Sigmoid colon (tissue), 4 donors: ENCODE measurements at regions not wholly inside any gene's neighbourhood (a gene's known extent, or its start where the extent isn't known, plus 50 kb on each side); places are given as distances from the start of the nearest gene placed in this dataset.

Experiments
- EP300 ChIP-seq, 4 donors: sonication (generic); formaldehyde crosslinking; IDR thresholded peaks; one replicate each; pipeline ENCODE4 v1.6.1; 2017; ENCODE audit warnings: antibody characterized with exemption in 4 of 4
- POLR2A ChIP-seq, 2 donors: fragments of 450-650 bp; IDR thresholded peaks; one replicate each; pipeline ENCODE4 v1.6.1; 2016; ENCODE audit warnings: antibody characterized with exemption in 2 of 2, mild to moderate bottlenecking in 2 of 2, moderate library complexity in 2 of 2
- POLR2AphosphoS5 ChIP-seq, 4 donors: sonication (generic); formaldehyde crosslinking; IDR thresholded peaks; one replicate each; pipeline ENCODE4 v1.6.1; 2017; ENCODE audit warnings: antibody characterized with exemption in 4 of 4
- TF ChIP-seq, protein P1 (sequence below), 4 experiments: fragments of 450-650 bp in 3 of 4; fragments of 200-600 bp in 1 of 4; IDR thresholded peaks; one replicate each; pipeline ENCODE4 v1.5.1; 2016 to 2019; ENCODE audit warnings: antibody characterized with exemption in 4 of 4, mild to moderate bottlenecking in 3 of 4, moderate library complexity in 2 of 4

DNA sequence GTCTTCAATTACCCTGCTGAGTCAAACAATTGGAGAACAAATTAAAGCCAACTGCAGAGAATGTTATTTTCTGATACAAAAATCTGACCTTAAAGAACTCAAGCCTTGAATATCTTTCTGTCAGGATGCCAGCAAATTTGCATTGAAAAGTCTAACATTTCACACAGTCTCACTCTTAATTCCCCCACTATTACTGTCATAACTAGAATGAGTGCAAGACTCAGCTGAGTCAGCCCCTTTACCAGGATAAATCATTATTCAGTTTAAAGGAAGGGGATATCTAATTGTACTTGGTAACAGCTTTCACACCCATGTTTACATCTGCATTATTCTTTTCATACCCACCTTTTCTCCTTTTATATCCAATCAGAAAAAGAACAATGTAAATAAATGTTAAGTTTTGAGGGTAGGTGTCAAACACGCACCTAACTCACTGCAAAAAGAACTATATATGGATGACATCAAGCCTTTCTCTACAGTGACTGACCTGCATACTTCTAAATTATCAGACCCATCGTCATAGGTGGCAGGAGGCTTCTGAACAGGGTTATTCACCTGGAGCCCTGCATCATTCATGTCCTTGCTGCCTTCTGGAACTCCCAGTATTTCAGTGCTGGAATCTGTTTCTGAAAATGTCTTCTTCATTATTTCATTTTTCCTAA lies 117.4 kb downstream of the TMA16 start:
- TF ChIP-seq, protein P1, sequence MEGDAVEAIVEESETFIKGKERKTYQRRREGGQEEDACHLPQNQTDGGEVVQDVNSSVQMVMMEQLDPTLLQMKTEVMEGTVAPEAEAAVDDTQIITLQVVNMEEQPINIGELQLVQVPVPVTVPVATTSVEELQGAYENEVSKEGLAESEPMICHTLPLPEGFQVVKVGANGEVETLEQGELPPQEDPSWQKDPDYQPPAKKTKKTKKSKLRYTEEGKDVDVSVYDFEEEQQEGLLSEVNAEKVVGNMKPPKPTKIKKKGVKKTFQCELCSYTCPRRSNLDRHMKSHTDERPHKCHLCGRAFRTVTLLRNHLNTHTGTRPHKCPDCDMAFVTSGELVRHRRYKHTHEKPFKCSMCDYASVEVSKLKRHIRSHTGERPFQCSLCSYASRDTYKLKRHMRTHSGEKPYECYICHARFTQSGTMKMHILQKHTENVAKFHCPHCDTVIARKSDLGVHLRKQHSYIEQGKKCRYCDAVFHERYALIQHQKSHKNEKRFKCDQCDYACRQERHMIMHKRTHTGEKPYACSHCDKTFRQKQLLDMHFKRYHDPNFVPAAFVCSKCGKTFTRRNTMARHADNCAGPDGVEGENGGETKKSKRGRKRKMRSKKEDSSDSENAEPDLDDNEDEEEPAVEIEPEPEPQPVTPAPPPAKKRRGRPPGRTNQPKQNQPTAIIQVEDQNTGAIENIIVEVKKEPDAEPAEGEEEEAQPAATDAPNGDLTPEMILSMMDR (IDR thresholded peaks at IDR 0.05) = no peak
- TF ChIP-seq POLR2A (IDR thresholded peaks at IDR 0.05) = no peak
- TF ChIP-seq POLR2AphosphoS5 (IDR thresholded peaks at IDR 0.05) = no peak
- TF ChIP-seq EP300 (IDR thresholded peaks at IDR 0.05) = no peak
